Pancreas (tissue), 10 donors: ENCODE measurements at regions not wholly inside any gene's neighbourhood (a gene's known extent, or its start where the extent isn't known, plus 50 kb on each side); places are given as distances from the start of the nearest gene placed in this dataset.
A peak's percentile ranks its signal among the peaks of the same experiment; 100 is the strongest.

Experiments
- ATAC-seq, 4 donors: fragments of 200-7000 bp; cut with Tn5 transposase; one replicate each; pipeline versions ENCODE4 v1.8.0 to v1.9.1; 2020; ENCODE audit warnings: mild to moderate bottlenecking in 4 of 4, moderate library complexity in 4 of 4
- DNase-seq, 6 donors: peaks; one replicate each; pipeline ENCODE4 v3.0.0-alpha.2; 2020
- FAIRE-seq: peaks from 2 replicates; lab custom pipeline; 2012; peaks lifted over from hg19 to GRCh38; lab: Jason Lieb, UNC
- H3K27ac ChIP-seq, 4 donors: fragments of 200-600 bp; sonication (generic); 1 replicate in 3 of 4; 2 replicates in 1 of 4; pipeline versions ENCODE4 v1.5.0 to v1.8.0; 2020
- H3K27me3 ChIP-seq, 4 donors: fragments of 200-600 bp; one replicate each; pipeline ENCODE4 v1.8.0; 2021
- H3K36me3 ChIP-seq, 3 donors: fragments of 200-600 bp; sonication (generic) in 1 of 3; one replicate each; pipeline versions ENCODE4 v1.5.0 to v1.8.0; 2020 to 2021
- H3K4me1 ChIP-seq, 3 donors: fragments of 200-600 bp; one replicate each; pipeline ENCODE4 v1.8.0; 2021
- H3K4me3 ChIP-seq, 4 donors: fragments of 200-600 bp; sonication (generic) in 2 of 4; one replicate each; pipeline versions ENCODE4 v1.5.0 to v1.8.0; 2020 to 2021
- H3K9me3 ChIP-seq, 4 donors: fragments of 200-600 bp; one replicate each; pipeline ENCODE4 v1.8.0; 2021
- WGBS, 2 donors: extraction: QIAGEN DNeasy Blood & Tissue Kit; methylation state at CpG; one replicate each; pipeline ENCODE4 v1.1.7; 2013; 5-methylcytosine and 5-hydroxymethylcytosine counted together
- intact Hi-C, 3 donors: fragments of 100-400 bp; cut with DNase I; formaldehyde crosslinking; loops; one replicate each; pipeline versions ENCODE4 v1.11.1 to v1.14.2; 2022
- TF ChIP-seq, protein P1 (sequence below), 4 donors: fragments of 200-600 bp; sonication (generic) in 3 of 4; IDR thresholded peaks; one replicate each; pipeline versions ENCODE4 v1.5.0 to v1.8.0; 2021; ENCODE audit warnings: antibody characterized with exemption in 4 of 4
- donor health status: healthy with polysubstance abuse.
- donor health status: DM: no; HTN: no; CAD: no; lungs with moderate emphysema.
- donor health status: DM: no; HTN: no; CAD: no.
- donor health status: control.
- donor health status: control.
- donor health status: Bipolar disorder and iron deficiency.
- donor health status: DM: yes; HTN: yes; CAD: no.
- donor health status: DM: no; HTN: no; CAD: no.
- donor health status: DM: no; HTN: no; CAD: no.
- donor health status: DM: yes; HTN: yes; CAD: no.

DNA sequence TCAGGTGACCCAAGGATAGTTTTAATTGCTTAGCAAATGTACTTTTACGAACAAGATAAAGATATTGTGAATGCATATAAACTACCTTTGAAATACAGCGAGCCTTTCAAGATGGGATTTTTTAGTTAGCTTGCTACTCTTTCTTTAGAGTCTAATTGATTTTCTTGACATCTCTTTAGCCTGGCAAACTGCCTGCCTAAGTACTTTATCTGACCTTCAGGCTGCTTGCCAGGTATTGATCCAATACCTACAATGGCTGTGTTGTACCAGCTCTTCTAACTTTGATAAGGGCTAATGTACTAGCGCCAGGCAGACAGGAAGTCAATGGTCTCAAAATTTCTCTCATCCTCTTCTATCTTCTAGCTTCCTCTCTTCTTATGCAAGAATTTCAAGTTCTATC is 414.4 kb upstream of the ACVR2A start:
- TF ChIP-seq, protein P1, sequence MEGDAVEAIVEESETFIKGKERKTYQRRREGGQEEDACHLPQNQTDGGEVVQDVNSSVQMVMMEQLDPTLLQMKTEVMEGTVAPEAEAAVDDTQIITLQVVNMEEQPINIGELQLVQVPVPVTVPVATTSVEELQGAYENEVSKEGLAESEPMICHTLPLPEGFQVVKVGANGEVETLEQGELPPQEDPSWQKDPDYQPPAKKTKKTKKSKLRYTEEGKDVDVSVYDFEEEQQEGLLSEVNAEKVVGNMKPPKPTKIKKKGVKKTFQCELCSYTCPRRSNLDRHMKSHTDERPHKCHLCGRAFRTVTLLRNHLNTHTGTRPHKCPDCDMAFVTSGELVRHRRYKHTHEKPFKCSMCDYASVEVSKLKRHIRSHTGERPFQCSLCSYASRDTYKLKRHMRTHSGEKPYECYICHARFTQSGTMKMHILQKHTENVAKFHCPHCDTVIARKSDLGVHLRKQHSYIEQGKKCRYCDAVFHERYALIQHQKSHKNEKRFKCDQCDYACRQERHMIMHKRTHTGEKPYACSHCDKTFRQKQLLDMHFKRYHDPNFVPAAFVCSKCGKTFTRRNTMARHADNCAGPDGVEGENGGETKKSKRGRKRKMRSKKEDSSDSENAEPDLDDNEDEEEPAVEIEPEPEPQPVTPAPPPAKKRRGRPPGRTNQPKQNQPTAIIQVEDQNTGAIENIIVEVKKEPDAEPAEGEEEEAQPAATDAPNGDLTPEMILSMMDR (IDR thresholded peaks at IDR 0.05), result no peak
- H3K27ac ChIP-seq, result no peak overlapping the region
- no peak overlapping the region for H3K4me3 ChIP-seq
- H3K36me3 ChIP-seq, result no peaks in the 10 kb centered on the region
- H3K4me1 ChIP-seq, result peaks cover 34 to 57% (median 49%) of the 10 kb centered on the region in 3 donors
- WGBS, 2 donors, result 15 to 18% methylated on average over 3 of the region's 3 CpGs
- H3K9me3 ChIP-seq, result no peaks in the 10 kb centered on the region
- FAIRE-seq (no peak), ATAC-seq (peak; percentile 64 to 79 (median 70)), DNase-seq (peak in 4 of 6 donors; percentile 42 to 87 (median 84))
- intact Hi-C loops, result no loop called here
- H3K27me3 ChIP-seq, result no peaks in the 10 kb centered on the region

DNA sequence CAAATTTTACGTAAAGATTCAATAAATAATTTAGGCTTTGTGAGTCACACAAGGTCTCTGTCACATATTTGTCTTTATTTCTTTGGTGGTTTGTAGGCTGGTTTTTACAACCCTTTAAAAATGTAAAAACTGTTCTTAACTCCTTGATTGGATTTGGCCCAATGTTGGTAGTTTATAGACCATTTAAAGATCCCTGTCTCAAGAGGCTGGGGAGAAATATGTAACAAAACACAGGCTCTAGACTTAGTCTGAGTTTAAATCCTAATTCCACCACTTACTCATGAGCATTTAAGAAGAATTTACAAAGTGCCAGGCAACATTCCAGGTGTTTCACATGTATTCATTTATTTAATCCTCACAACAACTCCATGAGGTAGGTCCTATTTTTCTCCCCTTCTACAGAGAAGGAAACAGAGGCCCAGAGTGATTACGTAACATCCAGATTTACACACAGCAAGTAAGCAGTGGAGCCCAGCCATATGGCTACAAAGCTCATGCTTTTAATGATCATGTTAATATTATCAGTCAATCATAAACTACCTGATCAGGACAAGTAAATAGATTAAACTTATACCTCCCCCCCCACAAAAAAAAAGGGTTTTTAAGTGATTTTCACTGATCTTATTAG is 416.6 kb upstream of the ACVR2A start:
- Histone ChIP-seq H3K4me3 (no peak overlapping the region), H3K36me3 (no peaks in the 10 kb centered on the region), H3K4me1 (peaks cover 18 to 46% (median 39%) of the 10 kb centered on the region in 3 donors), H3K27ac (no peak overlapping the region), H3K27me3 (no peaks in the 10 kb centered on the region), H3K9me3 (no peaks in the 10 kb centered on the region)
- TF ChIP-seq, protein P1 (IDR thresholded peaks at IDR 0.05), result no peak
- no peak for DNase-seq
- WGBS, 2 donors, result 89 to 91% methylated on average over 2 of the region's 2 CpGs
- intact Hi-C loops, result no loop called here
- ATAC-seq, result no peak
- no peak for FAIRE-seq

GRCh38 chr2:147425437-147426029 is 419.3 kb upstream of the ACVR2A start:
- Histone ChIP-seq H3K4me3 (no peak overlapping the region), H3K27me3 (no peaks in the 10 kb centered on the region), H3K27ac (peak overlapping the region in 2 of 4 donors; percentile 30 to 53), H3K4me1 (peaks cover 0 to 22% (median 22%) of the 10 kb centered on the region in 3 donors), H3K9me3 (no peaks in the 10 kb centered on the region), H3K36me3 (no peaks in the 10 kb centered on the region)
- ATAC-seq, result peak; percentile 63 to 80 (median 75)
- no peak for DNase-seq
- intact Hi-C loops, result no loop called here
- FAIRE-seq, result no peak
- WGBS, 2 donors, result 42 to 47% methylated on average over 3 of the region's 3 CpGs
- TF ChIP-seq, protein P1 (IDR thresholded peaks at IDR 0.05), result no peak

DNA sequence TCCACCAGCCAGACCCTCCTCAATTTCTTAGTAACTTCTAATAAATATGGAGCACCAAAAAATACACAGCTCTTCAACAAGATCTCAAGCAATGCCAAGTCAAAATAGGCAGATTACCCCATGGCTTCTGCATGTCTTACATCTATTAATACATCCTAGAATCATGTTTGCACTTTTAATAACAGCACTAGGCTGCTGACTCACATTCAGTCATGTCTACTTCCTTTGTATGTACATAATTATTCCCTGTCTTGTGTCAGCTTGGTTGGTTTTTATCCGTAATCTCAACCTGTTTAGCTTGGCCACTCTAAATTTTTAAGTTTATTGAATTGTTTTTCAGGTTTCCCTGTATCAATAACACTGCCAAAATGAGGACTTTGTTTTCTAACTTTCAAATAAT is 420.1 kb upstream of the ACVR2A start:
- DNase-seq, result no peak
- TF ChIP-seq, protein P1 (IDR thresholded peaks at IDR 0.05), result no peak
- H3K9me3 ChIP-seq, result no peaks in the 10 kb centered on the region
- H3K27ac ChIP-seq, result peak overlapping the region in 2 of 4 donors; percentile 30 to 53
- FAIRE-seq, result no peak
- H3K27me3 ChIP-seq, result no peaks in the 10 kb centered on the region
- H3K4me1 ChIP-seq, result peaks cover 0 to 16% (median 15%) of the 10 kb centered on the region in 3 donors
- no peaks in the 10 kb centered on the region for H3K36me3 ChIP-seq
- peak in 3 of 4 donors; percentile 43 to 74 (median 52) for ATAC-seq
- 73 to 80% methylated on average over 1 of the region's 1 CpG for WGBS, 2 donors
- no peak overlapping the region for H3K4me3 ChIP-seq
- intact Hi-C loops, result no loop called here
